GM10266 (cell line): ENCODE measurements at regions not wholly inside any gene's neighbourhood (a gene's known extent, or its start where the extent isn't known, plus 50 kb on each side); places are given as distances from the start of the nearest gene placed in this dataset.

Experiments used
- DNase-seq: peaks from one replicate; pipeline ENCODE4 v3.0.0; 2012; ENCODE audit errors: extremely low spot score
- CTCF ChIP-seq: IDR thresholded peaks from 2 replicates; pipeline ENCODE4 v1.5.1; 2012; ENCODE audit warnings: mild to moderate bottlenecking, low read depth; ENCODE audit not compliant: control insufficient read depth, insufficient read depth; ENCODE audit errors: missing control alignments

- no peak for DNase-seq
- TF ChIP-seq CTCF = no peak
These were observed 515.5 kb downstream of the DMAC1 start for GRCh38 chr9:7284117-7284516.

- DNase-seq = no peak
- TF ChIP-seq CTCF = peak; percentile 35
These were observed 515.8 kb downstream of the KDM4C start for GRCh38 chr9:7273575-7273974.

- TF ChIP-seq CTCF = no peak
- no peak for DNase-seq
These were observed 509.3 kb downstream of the KDM4C start for GRCh38 chr9:7266911-7267595.

- no peak for DNase-seq
- TF ChIP-seq CTCF = no peak
These were observed 507.4 kb downstream of the KDM4C start for GRCh38 chr9:7265181-7265580.

- TF ChIP-seq CTCF = no peak
These were observed 501.9 kb downstream of the KDM4C start for GRCh38 chr9:7259544-7260241.

GRCh38 chr9:7258688-7259396 is 501.1 kb downstream of the KDM4C start:
- no peak for TF ChIP-seq CTCF
- no peak for DNase-seq

More at GRCh38 chr9:7259544-7260241, 501.9 kb downstream of the KDM4C start:
- no peak for DNase-seq
